ENCODE measurements at regions not wholly inside any gene's neighbourhood (a gene's known extent, or its start where the extent isn't known, plus 50 kb on each side); places are given as distances from the start of the nearest gene placed in this dataset.

DNA sequence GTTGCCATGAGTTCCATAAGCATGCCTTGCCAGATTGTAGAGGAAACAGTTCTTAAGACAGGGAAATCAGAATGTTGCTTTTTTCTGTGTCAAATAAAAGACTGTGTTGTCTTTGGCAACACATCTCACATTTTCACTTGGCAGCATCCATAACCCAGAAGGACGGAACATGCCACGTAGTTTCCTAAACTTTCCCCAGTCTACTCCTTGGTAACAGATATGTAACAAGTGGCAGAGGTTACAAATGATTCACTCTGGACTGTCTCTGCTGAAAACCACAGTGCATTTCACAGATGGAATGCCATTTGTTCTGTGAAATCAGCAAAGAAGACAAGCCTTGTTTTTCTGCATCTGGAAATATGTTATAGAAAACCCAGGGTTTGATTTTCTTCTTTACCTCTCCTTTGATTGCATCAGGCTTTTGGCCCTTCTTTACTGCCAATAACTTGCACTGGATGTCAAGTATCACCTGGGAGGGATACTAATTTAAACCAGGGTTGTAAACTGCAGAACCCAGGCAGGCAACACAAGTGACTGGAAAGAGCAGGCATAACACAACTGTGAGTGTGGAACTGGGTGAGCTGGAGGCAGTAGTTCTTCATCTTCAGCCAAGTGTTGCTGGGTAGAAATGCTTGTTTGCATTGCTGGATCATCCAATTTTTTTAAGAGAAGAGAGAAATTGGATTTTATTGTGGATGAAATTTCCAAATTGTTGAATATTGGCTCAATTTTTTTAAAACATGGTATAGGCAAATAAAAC lies 124.4 kb upstream of the FOXB1 start:
- DNase-seq (ENCODE audit: low read depth in 2 of 2): peak; percentile 55 to 90
- no peaks in the 10 kb centered on the region for H3K79me2 ChIP-seq (ENCODE audit: control insufficient read depth, insufficient read depth, low read length)
- no peak overlapping the region for H3K27ac ChIP-seq (ENCODE audit: insufficient read depth, low read length)
- H3K4me1 ChIP-seq (ENCODE audit: control insufficient read depth, extremely low read depth, insufficient read depth, low read length): no peaks in the 10 kb centered on the region
- no peaks in the 10 kb centered on the region for H3K9me3 ChIP-seq (ENCODE audit: control insufficient read depth, insufficient read depth, low read depth, low read length)
- H3K36me3 ChIP-seq (ENCODE audit: control insufficient read depth, insufficient read depth, low read length): no peaks in the 10 kb centered on the region
- no peaks in the 10 kb centered on the region for H4K20me1 ChIP-seq (ENCODE audit: control insufficient read depth, extremely low read depth, insufficient read depth, low read length)
- H3K9ac ChIP-seq (ENCODE audit: insufficient read depth, low read length): no peak overlapping the region
- H2AFZ ChIP-seq (ENCODE audit: low read length): no peak overlapping the region
- H3K4me2 ChIP-seq (ENCODE audit: extremely low read depth, insufficient read depth, low read length): no peak overlapping the region
- TF ChIP-seq, protein P1, sequence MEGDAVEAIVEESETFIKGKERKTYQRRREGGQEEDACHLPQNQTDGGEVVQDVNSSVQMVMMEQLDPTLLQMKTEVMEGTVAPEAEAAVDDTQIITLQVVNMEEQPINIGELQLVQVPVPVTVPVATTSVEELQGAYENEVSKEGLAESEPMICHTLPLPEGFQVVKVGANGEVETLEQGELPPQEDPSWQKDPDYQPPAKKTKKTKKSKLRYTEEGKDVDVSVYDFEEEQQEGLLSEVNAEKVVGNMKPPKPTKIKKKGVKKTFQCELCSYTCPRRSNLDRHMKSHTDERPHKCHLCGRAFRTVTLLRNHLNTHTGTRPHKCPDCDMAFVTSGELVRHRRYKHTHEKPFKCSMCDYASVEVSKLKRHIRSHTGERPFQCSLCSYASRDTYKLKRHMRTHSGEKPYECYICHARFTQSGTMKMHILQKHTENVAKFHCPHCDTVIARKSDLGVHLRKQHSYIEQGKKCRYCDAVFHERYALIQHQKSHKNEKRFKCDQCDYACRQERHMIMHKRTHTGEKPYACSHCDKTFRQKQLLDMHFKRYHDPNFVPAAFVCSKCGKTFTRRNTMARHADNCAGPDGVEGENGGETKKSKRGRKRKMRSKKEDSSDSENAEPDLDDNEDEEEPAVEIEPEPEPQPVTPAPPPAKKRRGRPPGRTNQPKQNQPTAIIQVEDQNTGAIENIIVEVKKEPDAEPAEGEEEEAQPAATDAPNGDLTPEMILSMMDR (conservative IDR thresholded peaks at IDR 0.05 in 1 of 2, IDR thresholded peaks at IDR 0.05 in 1 of 2; ENCODE audit: low read depth in 1 of 2, low read length in 2 of 2): no peak
- no peak for TF ChIP-seq EZH2 (IDR thresholded peaks at IDR 0.05; ENCODE audit: low read length, missing control alignments)
- H3K4me3 ChIP-seq (replicated peaks in 1 of 4; ENCODE audit: control extremely low read depth in 1 of 4, insufficient read depth in 1 of 4, low read depth in 3 of 4, low read length in 4 of 4): no peak overlapping the region
- no peaks in the 10 kb centered on the region for H3K27me3 ChIP-seq (ENCODE audit: control insufficient read depth, insufficient read depth, low read length)

DNA sequence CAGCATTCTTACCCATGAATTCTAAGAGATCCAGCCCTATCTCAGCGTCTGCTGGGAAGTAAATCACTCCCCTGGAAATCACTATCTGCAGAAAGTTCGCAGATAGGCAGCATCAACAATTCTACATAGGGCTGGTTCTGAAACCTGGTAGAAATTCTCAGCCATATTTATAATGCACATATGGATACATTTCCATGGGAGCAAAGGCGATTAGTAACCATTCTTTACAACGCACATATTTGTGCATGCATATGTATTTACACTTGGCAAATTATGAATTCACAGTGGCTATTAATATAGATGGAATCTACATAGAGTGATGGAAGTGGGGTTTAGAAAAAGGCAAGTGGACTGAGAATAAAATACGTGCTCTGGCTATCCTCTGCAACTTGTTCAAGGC lies 128.0 kb upstream of the FOXB1 start:
- H2AFZ ChIP-seq (ENCODE audit: low read length): no peak overlapping the region
- H3K9me3 ChIP-seq (ENCODE audit: control insufficient read depth, insufficient read depth, low read depth, low read length): no peaks in the 10 kb centered on the region
- no peaks in the 10 kb centered on the region for H3K79me2 ChIP-seq (ENCODE audit: control insufficient read depth, insufficient read depth, low read length)
- H3K4me2 ChIP-seq (ENCODE audit: extremely low read depth, insufficient read depth, low read length): no peak overlapping the region
- no peak overlapping the region for H3K9ac ChIP-seq (ENCODE audit: insufficient read depth, low read length)
- DNase-seq (ENCODE audit: low read depth in 2 of 2): no peak
- no peak overlapping the region for H3K27ac ChIP-seq (ENCODE audit: insufficient read depth, low read length)
- H3K4me1 ChIP-seq (ENCODE audit: control insufficient read depth, extremely low read depth, insufficient read depth, low read length): no peaks in the 10 kb centered on the region
- H3K27me3 ChIP-seq (ENCODE audit: control insufficient read depth, insufficient read depth, low read length): no peaks in the 10 kb centered on the region
- H4K20me1 ChIP-seq (ENCODE audit: control insufficient read depth, extremely low read depth, insufficient read depth, low read length): no peaks in the 10 kb centered on the region
- TF ChIP-seq, protein P1 (conservative IDR thresholded peaks at IDR 0.05 in 1 of 2, IDR thresholded peaks at IDR 0.05 in 1 of 2; ENCODE audit: low read depth in 1 of 2, low read length in 2 of 2): no peak
- no peak for TF ChIP-seq EZH2 (IDR thresholded peaks at IDR 0.05; ENCODE audit: low read length, missing control alignments)
- no peaks in the 10 kb centered on the region for H3K36me3 ChIP-seq (ENCODE audit: control insufficient read depth, insufficient read depth, low read length)
- no peak overlapping the region for H3K4me3 ChIP-seq (replicated peaks in 1 of 4; ENCODE audit: control extremely low read depth in 1 of 4, insufficient read depth in 1 of 4, low read depth in 3 of 4, low read length in 4 of 4)

DNA sequence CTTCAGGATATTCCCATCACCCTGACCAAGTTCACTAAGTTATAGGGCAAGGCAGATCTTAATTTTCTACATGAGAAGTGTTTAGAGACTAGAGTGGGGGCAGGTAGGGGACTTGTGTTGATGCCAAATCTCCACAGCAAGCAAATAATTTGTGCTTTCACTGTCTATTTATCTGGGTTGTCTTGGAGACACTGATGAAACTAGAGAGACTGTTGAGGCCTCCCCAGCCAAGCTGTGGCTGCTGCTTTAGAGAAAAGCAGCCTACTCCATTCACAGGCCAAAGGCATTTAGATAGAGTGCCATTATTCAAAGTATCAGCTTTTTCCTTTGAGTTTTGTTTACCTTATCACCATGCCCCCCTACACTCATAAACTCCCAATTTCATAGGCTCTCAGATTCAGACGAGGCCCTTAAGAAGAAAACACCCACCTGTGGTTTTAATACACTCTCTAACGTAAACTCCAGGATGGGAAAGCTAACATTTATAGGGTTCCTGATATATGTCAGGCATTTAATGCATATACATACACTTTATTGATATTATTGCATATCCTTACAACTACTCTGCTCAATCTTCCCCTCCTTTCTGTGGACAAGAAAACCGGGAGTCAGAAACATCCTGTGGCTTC lies 130.4 kb upstream of the FOXB1 start:
- H3K9ac ChIP-seq (ENCODE audit: insufficient read depth, low read length): no peak overlapping the region
- no peak overlapping the region for H2AFZ ChIP-seq (ENCODE audit: low read length)
- H3K36me3 ChIP-seq (ENCODE audit: control insufficient read depth, insufficient read depth, low read length): no peaks in the 10 kb centered on the region
- no peak overlapping the region for H3K4me2 ChIP-seq (ENCODE audit: extremely low read depth, insufficient read depth, low read length)
- no peaks in the 10 kb centered on the region for H3K27me3 ChIP-seq (ENCODE audit: control insufficient read depth, insufficient read depth, low read length)
- H3K79me2 ChIP-seq (ENCODE audit: control insufficient read depth, insufficient read depth, low read length): no peaks in the 10 kb centered on the region
- DNase-seq (ENCODE audit: low read depth in 2 of 2): no peak
- no peaks in the 10 kb centered on the region for H3K4me1 ChIP-seq (ENCODE audit: control insufficient read depth, extremely low read depth, insufficient read depth, low read length)
- no peak overlapping the region for H3K27ac ChIP-seq (ENCODE audit: insufficient read depth, low read length)
- no peak for TF ChIP-seq EZH2 (IDR thresholded peaks at IDR 0.05; ENCODE audit: low read length, missing control alignments)
- TF ChIP-seq, protein P1 (conservative IDR thresholded peaks at IDR 0.05 in 1 of 2, IDR thresholded peaks at IDR 0.05 in 1 of 2; ENCODE audit: low read depth in 1 of 2, low read length in 2 of 2): no peak
- no peak overlapping the region for H3K4me3 ChIP-seq (replicated peaks in 1 of 4; ENCODE audit: control extremely low read depth in 1 of 4, insufficient read depth in 1 of 4, low read depth in 3 of 4, low read length in 4 of 4)
- H3K9me3 ChIP-seq (ENCODE audit: control insufficient read depth, insufficient read depth, low read depth, low read length): no peaks in the 10 kb centered on the region
- no peaks in the 10 kb centered on the region for H4K20me1 ChIP-seq (ENCODE audit: control insufficient read depth, extremely low read depth, insufficient read depth, low read length)

All from fibroblast of lung (primary cell).